ENCODE measurements at regions not wholly inside any gene's neighbourhood (a gene's known extent, or its start where the extent isn't known, plus 50 kb on each side); places are given as distances from the start of the nearest gene placed in this dataset.
"Not testable (repeated sequence)": the region's sequence is repeated elsewhere in the genome, so short reads cannot be mapped to it uniquely, and the experiment has no call there.

GRCh38 chr1:58251430-58252073 lies 295.0 kb downstream of the OMA1 start:
- no peak for DNase-seq (ENCODE audit: low read depth)

DNA sequence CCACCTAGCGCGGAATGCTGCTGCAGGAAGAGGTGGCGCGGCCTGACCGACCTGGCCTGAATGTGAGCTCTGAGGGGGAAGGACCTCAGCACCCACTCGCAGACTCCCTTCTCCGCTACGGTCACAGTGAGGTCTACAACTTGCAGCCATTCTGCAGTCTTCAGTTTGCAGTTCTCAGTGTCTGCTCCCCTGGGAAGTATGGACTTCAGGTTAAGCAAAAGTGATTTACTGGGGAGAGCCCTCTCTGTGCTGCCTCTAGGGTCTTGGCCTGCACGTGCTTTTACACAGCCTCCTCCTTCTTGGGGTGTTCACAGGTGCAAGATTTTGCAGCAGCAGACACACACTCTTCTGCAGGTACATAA lies 296.0 kb downstream of the OMA1 start:
- no peak for DNase-seq (ENCODE audit: low read depth)

DNA sequence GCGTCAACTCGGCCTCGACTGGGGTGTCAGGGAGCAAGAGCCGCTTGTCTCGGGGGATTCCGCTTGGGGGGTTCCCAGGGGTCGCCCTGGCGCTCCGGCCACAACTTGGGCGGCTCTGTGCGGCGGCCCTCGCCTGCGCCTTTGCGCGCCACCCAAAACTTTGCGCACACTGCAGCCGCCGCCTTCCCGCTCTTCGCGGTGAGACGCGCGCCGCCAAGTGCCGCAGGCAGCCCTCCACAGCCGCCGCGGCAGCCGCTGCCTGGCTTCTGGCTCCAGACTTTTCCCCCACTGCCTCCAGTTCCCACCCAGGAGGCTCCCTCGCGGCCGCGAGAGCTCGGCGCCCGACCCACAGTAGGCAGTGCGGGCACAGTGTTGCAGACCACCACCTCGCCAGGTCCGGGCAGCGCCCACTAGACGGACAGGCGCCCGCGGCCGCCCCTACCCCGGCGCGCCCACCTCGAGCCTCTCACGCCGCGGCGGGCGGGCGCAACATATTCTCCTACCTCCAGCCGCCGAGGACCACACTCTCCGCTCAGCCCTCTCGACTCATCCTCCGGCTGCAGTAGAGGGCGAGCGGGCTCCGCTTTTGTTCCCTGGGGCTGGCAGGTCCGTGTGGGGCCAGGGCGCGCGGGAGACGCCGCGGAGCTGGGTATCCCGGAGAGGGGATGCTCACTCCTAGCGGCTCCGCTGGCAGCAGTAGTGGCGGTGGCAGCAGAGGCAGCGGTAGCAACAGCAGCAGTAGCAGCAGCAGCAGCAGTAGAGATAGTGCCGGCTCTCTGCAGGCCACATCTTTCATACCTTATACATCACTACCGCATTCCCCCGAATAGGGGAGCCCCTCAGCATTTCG lies 296.6 kb downstream of the OMA1 start:
- DNase-seq (ENCODE audit: low read depth) = no peak

DNA sequence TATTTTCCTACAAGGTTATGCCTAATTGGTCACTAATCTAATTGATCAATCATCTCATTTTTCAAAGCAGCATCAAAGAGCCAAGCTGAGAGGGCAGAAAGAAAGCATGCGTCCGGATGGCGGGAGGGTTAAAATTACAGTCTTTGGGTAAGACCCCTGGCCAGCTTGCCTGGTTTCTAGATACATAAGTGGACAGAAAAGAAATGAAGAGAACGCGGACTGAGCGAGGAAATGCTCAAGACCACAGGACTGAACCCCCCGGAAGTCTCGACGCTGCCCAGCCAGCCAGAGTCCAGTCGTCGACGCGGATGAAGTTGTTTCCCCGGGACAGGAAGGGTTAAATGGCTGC lies 297.2 kb downstream of the OMA1 start:
- no peak for DNase-seq (ENCODE audit: low read depth)

- DNase-seq (ENCODE audit: low read depth) = no peak
These were observed 297.7 kb downstream of the OMA1 start for GRCh38 chr1:58248791-58249190.

DNA sequence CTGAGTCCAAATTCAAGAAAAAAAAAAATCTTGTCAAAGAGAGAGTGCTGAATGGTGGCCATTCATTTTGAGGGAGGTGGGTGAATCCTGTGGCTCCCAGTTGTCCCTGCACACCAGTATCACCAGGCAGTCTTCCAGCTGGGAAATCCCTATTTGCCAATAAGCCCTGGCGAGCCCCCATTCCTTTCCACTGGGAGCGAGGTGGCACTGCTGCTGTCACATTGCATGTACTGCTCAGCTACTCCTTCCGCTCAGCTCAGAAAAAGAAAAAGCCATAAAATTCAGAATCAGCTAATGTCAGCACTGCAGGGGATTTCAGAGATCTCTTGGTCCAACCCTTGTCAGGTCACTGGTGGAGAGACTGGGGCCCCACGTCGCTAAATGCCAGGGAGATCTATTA lies 298.5 kb downstream of the OMA1 start:
- no peak for DNase-seq (ENCODE audit: low read depth)

DNA sequence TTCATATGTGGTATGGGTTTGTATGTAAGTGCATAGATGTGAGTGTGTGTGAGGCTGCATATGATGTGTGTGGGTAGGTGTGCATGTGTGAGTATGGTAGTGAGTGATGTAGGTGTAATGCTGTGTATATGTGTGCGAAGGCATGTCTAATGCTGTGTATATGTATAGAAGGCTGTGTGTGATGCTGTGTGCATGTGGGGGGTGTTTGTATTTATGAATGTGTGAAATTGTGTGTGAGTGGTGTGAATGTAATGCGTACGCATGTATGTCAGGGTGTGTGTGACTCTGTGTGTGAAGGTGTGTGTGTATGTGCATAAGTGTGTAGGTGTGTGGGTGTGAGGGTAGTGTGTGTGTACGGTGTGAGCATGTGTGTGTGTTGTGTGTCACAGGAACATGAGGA lies 300.0 kb downstream of the OMA1 start:
- DNase-seq (ENCODE audit: low read depth) = no peak

GRCh38 chr1:58244872-58245271 lies 301.7 kb downstream of the OMA1 start:
- no peak for DNase-seq (ENCODE audit: low read depth)

GRCh38 chr1:58238846-58239245 lies 307.7 kb downstream of the OMA1 start:
- DNase-seq (ENCODE audit: low read depth) = no peak

GRCh38 chr1:58233729-58234128 lies 312.8 kb downstream of the OMA1 start:
- no peak for DNase-seq (ENCODE audit: low read depth)

- no peak for DNase-seq (ENCODE audit: low read depth)
These were observed 315.3 kb downstream of the OMA1 start for GRCh38 chr1:58231204-58231603.

GRCh38 chr1:58227604-58228003 lies 318.9 kb downstream of the OMA1 start:
- DNase-seq (ENCODE audit: low read depth) = no peak

GRCh38 chr1:58223522-58223921 lies 323.0 kb downstream of the OMA1 start:
- DNase-seq (ENCODE audit: low read depth) = no peak

DNA sequence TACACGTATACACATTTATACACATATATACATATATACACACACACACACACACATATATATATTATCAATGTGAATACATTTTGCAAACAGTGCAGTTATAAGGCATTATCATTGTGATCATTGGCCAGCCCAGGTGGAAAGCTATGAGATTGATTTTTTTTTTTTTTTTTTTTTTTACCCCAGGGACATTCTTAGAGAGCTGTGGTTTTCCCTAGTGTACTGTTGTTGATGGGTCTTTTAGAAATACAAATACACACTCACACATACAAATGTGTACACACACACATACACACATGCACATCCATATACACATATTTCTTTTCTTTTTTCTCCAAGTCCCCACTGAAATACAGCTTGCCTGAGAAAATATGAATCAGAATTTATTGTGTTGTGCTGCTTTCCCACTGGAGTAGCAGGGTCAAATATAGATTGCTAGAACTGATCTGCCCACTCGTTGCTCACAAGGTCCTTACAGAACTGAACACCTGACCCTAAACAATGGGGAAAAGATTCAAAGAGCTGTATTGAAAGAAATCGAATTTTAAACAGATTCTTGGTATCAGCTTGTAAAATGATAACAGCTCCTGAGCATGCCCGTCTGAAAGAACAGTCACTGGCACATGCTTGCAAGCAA lies 325.6 kb downstream of the OMA1 start:
- no peak for DNase-seq (ENCODE audit: low read depth)

GRCh38 chr1:58216169-58216568 lies 330.4 kb downstream of the OMA1 start:
- DNase-seq (ENCODE audit: low read depth) = not testable (repeated sequence)

DNA sequence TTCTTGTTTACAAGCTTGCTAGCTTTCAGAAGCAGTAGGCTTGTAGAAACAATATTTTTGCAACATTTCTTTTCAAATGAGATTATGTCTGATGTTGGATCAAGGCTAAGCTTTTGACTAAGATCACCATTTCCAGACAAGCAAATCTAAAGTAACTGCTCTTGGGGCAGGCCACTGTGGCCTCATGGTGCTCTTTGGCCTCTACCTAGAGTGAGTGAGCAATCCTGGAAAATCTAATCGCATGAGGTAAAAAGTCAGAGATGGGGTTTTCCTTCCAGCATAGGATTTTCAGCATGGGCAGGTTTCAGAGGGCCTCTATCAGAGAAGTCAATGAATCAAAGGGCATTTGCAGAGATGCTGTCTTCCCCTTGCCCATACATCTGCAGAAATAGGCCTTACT lies 331.9 kb downstream of the OMA1 start:
- DNase-seq (ENCODE audit: low read depth) = no peak

DNA sequence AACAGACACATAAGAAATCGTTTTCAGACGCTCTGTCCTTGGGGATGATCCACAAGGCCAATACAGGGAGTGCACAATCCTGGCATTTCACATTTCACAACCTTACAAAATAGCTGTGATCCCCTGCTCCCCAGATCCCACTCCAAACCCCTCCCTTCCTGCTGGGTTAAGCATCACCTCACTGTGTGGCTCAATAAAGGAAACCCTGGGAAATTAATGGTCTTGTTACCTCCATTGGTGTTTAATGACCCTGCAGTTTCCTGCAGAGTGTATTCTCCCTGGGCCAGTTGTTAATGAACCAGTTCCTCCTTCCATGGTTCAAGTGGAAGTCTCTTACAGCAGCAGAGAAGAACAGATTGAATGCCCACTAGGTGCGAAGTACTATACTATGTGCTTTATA lies 334.7 kb downstream of the OMA1 start:
- DNase-seq (ENCODE audit: low read depth) = no peak

DNA sequence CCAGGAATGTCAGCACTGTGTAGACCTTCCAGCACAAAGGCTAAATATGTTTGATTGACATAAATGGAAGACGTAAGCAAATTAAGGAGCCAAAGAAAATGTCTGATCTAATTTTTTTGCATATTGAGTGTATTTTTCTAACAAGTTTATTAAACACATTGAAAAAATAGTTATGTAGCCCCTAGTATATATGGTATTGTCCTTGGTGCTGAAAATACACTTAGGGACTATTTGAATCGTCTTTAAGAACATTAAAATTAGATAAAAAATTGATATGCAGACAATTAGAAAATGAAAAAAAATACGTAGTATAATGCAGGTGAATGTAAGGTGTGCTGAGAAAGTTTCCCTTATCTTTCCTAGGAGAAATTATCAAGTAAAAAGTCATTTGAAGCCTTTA lies 337.0 kb downstream of the OMA1 start:
- DNase-seq (ENCODE audit: low read depth) = no peak

GRCh38 chr1:58206749-58207148 lies 339.8 kb downstream of the OMA1 start:
- DNase-seq (ENCODE audit: low read depth) = no peak

DNA sequence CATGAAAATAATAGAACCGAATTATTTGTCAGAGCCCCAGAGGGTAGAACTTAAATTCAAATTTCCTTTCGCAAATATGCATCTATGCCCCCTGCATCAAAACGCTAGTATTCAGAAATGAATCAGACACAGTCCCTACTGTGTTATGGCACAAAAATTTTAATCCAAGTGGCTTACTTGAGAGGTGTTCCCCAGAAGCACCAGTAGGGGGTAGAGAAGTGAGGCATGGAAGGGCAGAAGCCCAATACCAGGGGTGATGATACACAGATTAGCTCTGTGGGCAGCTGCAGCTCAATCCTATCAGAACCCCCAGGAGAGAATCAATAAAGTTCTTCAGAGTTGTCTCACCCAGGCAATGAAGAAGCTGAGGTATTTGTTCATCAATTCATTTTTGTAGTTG lies 342.2 kb downstream of the OMA1 start:
- DNase-seq (ENCODE audit: low read depth) = no peak

GRCh38 chr1:58201492-58202106 lies 344.9 kb downstream of the OMA1 start:
- DNase-seq (ENCODE audit: low read depth) = no peak

- no peak for DNase-seq (ENCODE audit: low read depth)
These were observed 346.1 kb downstream of the OMA1 start for GRCh38 chr1:58200437-58200836.

DNA sequence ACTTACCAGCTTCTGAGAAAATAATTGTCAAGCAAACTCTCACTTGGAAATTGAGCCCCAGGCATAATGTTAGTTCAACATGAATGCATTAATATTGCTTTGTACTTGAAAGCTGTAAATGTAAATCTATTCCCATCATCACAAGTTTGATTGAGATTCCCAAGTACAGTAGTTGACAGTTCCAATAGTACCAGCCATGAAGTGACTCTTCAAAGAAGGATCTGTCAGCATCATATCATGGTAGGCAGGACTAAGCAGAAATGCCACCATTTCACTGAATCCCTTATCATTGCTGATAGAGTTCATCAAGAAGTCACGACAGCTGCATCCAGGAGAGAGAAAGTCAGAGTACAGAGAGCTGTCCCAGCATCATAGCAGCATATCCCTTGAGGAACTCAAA lies 348.7 kb downstream of the OMA1 start:
- no peak for DNase-seq (ENCODE audit: low read depth)
